Parathyroid adenoma (tissue), 2 donors: ENCODE measurements at regions not wholly inside any gene's neighbourhood (a gene's known extent, or its start where the extent isn't known, plus 50 kb on each side); places are given as distances from the start of the nearest gene placed in this dataset.

Experiments
- H2AFZ ChIP-seq: fragments of 300-600 bp; sonication (generic); one replicate; pipeline ENCODE4 v1.7.0; 2017; ENCODE audit warnings: antibody characterized with exemption, mild to moderate bottlenecking
- H3K27ac ChIP-seq: fragments of 300-600 bp; sonication (generic); one replicate; pipeline ENCODE4 v1.7.0; 2017
- H3K27me3 ChIP-seq: fragments of 300-600 bp; sonication (generic); one replicate; pipeline ENCODE4 v1.7.0; 2017; ENCODE audit warnings: low read length; ENCODE audit not compliant: control insufficient read depth, insufficient read depth
- H3K36me3 ChIP-seq: fragments of 300-600 bp; sonication (generic); one replicate; pipeline ENCODE4 v1.7.0; 2017; ENCODE audit warnings: low read length; ENCODE audit not compliant: control insufficient read depth, insufficient read depth
- H3K4me1 ChIP-seq: fragments of 300-600 bp; sonication (generic); one replicate; pipeline ENCODE4 v1.7.0; 2017; ENCODE audit warnings: control low read depth
- H3K4me2 ChIP-seq: fragments of 300-600 bp; sonication (generic); one replicate; pipeline ENCODE4 v1.7.0; 2017; ENCODE audit warnings: low read length
- H3K4me3 ChIP-seq: fragments of 300-600 bp; sonication (generic); one replicate; pipeline ENCODE4 v1.7.0; 2017; ENCODE audit warnings: low read depth, low read length
- H3K79me2 ChIP-seq: fragments of 300-600 bp; sonication (generic); one replicate; pipeline ENCODE4 v1.7.0; 2017; ENCODE audit warnings: control low read depth
- H3K9ac ChIP-seq: fragments of 300-600 bp; sonication (generic); one replicate; pipeline ENCODE4 v1.7.0; 2017; ENCODE audit warnings: mild to moderate bottlenecking
- H3K9me3 ChIP-seq: fragments of 300-600 bp; sonication (generic); one replicate; pipeline ENCODE4 v1.7.0; 2017; ENCODE audit warnings: low read length; ENCODE audit not compliant: control insufficient read depth
- TF ChIP-seq, protein P1 (sequence below): fragments of 300-600 bp; sonication (generic); IDR thresholded peaks from one replicate; pipeline ENCODE4 v1.7.0; 2017; ENCODE audit warnings: antibody characterized with exemption, mild to moderate bottlenecking
- donor health status: primary hyperparathyroidism.

DNA sequence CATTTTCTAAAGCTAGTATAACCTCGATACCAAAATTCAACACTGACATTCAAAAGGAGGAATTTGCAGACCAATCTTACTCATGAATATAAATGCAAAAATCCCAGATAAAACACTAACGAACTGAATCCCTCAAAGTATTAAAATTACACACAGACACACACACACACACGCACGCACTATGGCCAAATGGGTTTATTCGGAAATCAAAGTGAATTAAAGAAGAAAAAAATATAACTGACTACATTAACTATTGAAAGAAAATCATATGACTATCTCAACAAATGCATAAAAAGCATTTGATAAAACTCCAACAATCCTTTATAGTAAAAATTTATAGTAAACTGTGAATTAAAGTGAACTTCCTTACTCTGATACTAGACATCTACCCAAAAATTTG is 97.9 kb upstream of the HNRNPA3 start:
- no peak overlapping the region for H3K4me2 ChIP-seq
- no peaks in the 10 kb centered on the region for H3K36me3 ChIP-seq
- no peaks in the 10 kb centered on the region for H3K27me3 ChIP-seq
- no peak overlapping the region for H3K4me3 ChIP-seq
- no peak overlapping the region for H2AFZ ChIP-seq
- H3K79me2 ChIP-seq, result no peaks in the 10 kb centered on the region
- no peaks in the 10 kb centered on the region for H3K4me1 ChIP-seq
- TF ChIP-seq, protein P1, sequence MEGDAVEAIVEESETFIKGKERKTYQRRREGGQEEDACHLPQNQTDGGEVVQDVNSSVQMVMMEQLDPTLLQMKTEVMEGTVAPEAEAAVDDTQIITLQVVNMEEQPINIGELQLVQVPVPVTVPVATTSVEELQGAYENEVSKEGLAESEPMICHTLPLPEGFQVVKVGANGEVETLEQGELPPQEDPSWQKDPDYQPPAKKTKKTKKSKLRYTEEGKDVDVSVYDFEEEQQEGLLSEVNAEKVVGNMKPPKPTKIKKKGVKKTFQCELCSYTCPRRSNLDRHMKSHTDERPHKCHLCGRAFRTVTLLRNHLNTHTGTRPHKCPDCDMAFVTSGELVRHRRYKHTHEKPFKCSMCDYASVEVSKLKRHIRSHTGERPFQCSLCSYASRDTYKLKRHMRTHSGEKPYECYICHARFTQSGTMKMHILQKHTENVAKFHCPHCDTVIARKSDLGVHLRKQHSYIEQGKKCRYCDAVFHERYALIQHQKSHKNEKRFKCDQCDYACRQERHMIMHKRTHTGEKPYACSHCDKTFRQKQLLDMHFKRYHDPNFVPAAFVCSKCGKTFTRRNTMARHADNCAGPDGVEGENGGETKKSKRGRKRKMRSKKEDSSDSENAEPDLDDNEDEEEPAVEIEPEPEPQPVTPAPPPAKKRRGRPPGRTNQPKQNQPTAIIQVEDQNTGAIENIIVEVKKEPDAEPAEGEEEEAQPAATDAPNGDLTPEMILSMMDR, result no peak
- H3K9me3 ChIP-seq, result no peaks in the 10 kb centered on the region
- H3K9ac ChIP-seq, result no peak overlapping the region
- no peak overlapping the region for H3K27ac ChIP-seq

DNA sequence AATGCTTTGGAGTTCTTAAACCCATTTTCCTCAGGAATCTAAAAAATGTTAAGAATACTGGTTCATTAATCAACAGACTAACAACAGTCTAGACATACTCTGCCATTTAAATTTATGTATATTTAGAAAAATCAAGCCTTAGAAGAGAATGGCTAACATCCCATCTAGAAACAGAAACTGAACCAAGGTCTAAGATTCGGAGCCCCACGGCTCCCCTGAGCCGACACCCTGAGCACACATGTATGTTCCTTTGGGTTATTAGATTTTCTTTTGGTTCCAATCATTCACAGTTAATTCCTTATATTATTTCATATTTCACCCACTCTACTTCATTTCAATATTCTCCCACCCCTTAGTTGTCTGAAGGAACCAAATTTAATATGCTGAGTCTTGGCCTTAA is 94.8 kb upstream of the HNRNPA3 start:
- H2AFZ ChIP-seq, result no peak overlapping the region
- H3K27me3 ChIP-seq, result no peaks in the 10 kb centered on the region
- no peaks in the 10 kb centered on the region for H3K36me3 ChIP-seq
- H3K9ac ChIP-seq, result no peak overlapping the region
- H3K4me3 ChIP-seq, result no peak overlapping the region
- H3K9me3 ChIP-seq, result no peaks in the 10 kb centered on the region
- TF ChIP-seq, protein P1, result no peak
- no peak overlapping the region for H3K4me2 ChIP-seq
- H3K4me1 ChIP-seq, result no peaks in the 10 kb centered on the region
- H3K27ac ChIP-seq, result no peak overlapping the region
- H3K79me2 ChIP-seq, result no peaks in the 10 kb centered on the region

GRCh38 chr2:177118636-177119035 is 94.0 kb upstream of the HNRNPA3 start:
- no peak overlapping the region for H3K4me3 ChIP-seq
- H3K79me2 ChIP-seq, result no peaks in the 10 kb centered on the region
- TF ChIP-seq, protein P1, result no peak

GRCh38 chr2:177119099-177119498 is 93.5 kb upstream of the HNRNPA3 start:
- Histone ChIP-seq H2AFZ (no peak overlapping the region), H3K9me3 (no peaks in the 10 kb centered on the region), H3K4me1 (no peaks in the 10 kb centered on the region), H3K4me2 (no peak overlapping the region), H3K27ac (no peak overlapping the region), H3K27me3 (no peaks in the 10 kb centered on the region), H3K9ac (no peak overlapping the region), H3K36me3 (no peaks in the 10 kb centered on the region), H3K79me2 (no peaks in the 10 kb centered on the region), H3K4me3 (no peak overlapping the region)
- TF ChIP-seq, protein P1, result no peak

More at GRCh38 chr2:177118636-177119035, 94.0 kb upstream of the HNRNPA3 start:
- Histone ChIP-seq H3K9ac (no peak overlapping the region), H3K36me3 (no peaks in the 10 kb centered on the region), H3K27me3 (no peaks in the 10 kb centered on the region), H3K4me1 (no peaks in the 10 kb centered on the region), H3K27ac (no peak overlapping the region), H3K9me3 (no peaks in the 10 kb centered on the region), H3K4me2 (no peak overlapping the region), H2AFZ (no peak overlapping the region)

- TF ChIP-seq, protein P1, result no peak
- no peaks in the 10 kb centered on the region for H3K9me3 ChIP-seq
- no peaks in the 10 kb centered on the region for H3K36me3 ChIP-seq
- H3K27me3 ChIP-seq, result no peaks in the 10 kb centered on the region
- H3K4me2 ChIP-seq, result no peak overlapping the region
- no peaks in the 10 kb centered on the region for H3K4me1 ChIP-seq
- H3K4me3 ChIP-seq, result no peak overlapping the region
- H3K27ac ChIP-seq, result no peak overlapping the region
- H2AFZ ChIP-seq, result no peak overlapping the region
- H3K9ac ChIP-seq, result no peak overlapping the region
- H3K79me2 ChIP-seq, result no peaks in the 10 kb centered on the region
Measured at GRCh38 chr2:177123048-177123447, 89.5 kb upstream of the HNRNPA3 start.
